ENCODE measurements at regions not wholly inside any gene's neighbourhood (a gene's known extent, or its start where the extent isn't known, plus 50 kb on each side); places are given as distances from the start of the nearest gene placed in this dataset.

DNA sequence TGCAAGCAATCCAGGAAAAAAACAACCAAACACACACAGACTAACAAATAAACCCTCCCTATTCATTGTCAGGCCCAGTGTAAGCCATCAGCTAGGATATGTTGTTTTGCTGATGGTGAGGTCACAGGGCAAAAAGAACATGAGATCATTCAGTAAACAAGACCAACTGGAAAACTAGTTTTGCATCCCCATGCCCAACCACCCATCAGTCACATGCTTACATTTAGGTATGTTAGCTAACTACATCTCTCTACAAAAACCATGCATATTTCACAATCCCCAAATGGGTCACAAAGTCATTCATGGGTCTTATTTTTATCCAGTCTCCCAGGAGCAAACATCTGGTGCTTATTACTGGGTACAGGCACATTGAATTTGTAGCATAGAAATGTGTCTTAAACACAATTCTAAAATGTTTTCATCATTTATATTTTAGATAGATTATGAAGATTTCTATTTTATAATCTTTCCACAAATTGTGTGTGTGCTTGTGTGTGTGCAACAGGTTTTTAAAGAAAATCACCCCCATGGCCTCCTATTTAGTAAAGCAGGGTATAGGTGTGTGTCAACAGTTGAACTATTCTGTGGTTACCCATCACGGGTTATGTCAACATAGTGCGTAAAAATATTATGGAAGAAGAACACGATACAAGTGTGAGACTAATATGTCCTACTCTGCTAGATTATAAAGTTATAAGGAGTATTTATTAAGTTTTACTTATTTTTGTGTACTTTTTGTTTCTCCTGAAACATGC, 103.8 kb upstream of the AKR1E2 start:
- no peaks in the 10 kb centered on the region for H3K27me3 Mint-ChIP-seq (ENCODE audit: unreplicated experiment)
- H3K36me3 Mint-ChIP-seq (ENCODE audit: low read depth, unreplicated experiment): no peaks in the 10 kb centered on the region
- TF ChIP-seq, protein P1, sequence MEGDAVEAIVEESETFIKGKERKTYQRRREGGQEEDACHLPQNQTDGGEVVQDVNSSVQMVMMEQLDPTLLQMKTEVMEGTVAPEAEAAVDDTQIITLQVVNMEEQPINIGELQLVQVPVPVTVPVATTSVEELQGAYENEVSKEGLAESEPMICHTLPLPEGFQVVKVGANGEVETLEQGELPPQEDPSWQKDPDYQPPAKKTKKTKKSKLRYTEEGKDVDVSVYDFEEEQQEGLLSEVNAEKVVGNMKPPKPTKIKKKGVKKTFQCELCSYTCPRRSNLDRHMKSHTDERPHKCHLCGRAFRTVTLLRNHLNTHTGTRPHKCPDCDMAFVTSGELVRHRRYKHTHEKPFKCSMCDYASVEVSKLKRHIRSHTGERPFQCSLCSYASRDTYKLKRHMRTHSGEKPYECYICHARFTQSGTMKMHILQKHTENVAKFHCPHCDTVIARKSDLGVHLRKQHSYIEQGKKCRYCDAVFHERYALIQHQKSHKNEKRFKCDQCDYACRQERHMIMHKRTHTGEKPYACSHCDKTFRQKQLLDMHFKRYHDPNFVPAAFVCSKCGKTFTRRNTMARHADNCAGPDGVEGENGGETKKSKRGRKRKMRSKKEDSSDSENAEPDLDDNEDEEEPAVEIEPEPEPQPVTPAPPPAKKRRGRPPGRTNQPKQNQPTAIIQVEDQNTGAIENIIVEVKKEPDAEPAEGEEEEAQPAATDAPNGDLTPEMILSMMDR (IDR thresholded peaks at IDR 0.05; ENCODE audit: unreplicated experiment): no peak
- peaks cover 3% of the 10 kb centered on the region for H3K9me3 Mint-ChIP-seq (ENCODE audit: unreplicated experiment)
- H3K4me1 Mint-ChIP-seq (ENCODE audit: unreplicated experiment): no peaks in the 10 kb centered on the region
- H3K27ac Mint-ChIP-seq (ENCODE audit: unreplicated experiment): no peak overlapping the region
- H3K4me3 Mint-ChIP-seq (ENCODE audit: unreplicated experiment): no peak overlapping the region
- no peak for DNase-seq (ENCODE audit: low spot score)

DNA sequence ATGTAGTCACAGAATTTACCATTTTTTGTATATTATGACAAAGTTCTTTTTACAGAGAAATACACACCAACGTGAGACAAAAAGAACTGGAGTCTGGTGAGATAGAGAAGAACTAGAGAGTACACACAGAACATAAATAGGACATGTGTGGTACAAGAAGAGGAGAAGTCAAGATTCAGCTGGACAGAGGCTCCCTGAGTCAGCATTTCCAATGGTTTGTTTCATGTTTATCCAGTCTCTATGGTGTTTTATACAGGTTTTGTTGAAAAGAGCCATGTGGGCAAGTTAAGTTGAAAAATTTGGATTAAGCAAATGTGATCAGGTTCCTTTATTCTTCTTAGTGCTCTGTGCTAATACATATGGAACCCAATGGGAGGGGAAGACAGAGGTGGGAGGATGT, 105.5 kb upstream of the AKR1E2 start:
- no peaks in the 10 kb centered on the region for H3K27me3 Mint-ChIP-seq (ENCODE audit: unreplicated experiment)
- no peak for DNase-seq (ENCODE audit: low spot score)
- H3K9me3 Mint-ChIP-seq (ENCODE audit: unreplicated experiment): peaks cover 3% of the 10 kb centered on the region
- TF ChIP-seq, protein P1 (IDR thresholded peaks at IDR 0.05; ENCODE audit: unreplicated experiment): no peak
- no peak overlapping the region for H3K4me3 Mint-ChIP-seq (ENCODE audit: unreplicated experiment)
- no peak overlapping the region for H3K27ac Mint-ChIP-seq (ENCODE audit: unreplicated experiment)
- no peaks in the 10 kb centered on the region for H3K36me3 Mint-ChIP-seq (ENCODE audit: low read depth, unreplicated experiment)
- H3K4me1 Mint-ChIP-seq (ENCODE audit: unreplicated experiment): no peaks in the 10 kb centered on the region

DNA sequence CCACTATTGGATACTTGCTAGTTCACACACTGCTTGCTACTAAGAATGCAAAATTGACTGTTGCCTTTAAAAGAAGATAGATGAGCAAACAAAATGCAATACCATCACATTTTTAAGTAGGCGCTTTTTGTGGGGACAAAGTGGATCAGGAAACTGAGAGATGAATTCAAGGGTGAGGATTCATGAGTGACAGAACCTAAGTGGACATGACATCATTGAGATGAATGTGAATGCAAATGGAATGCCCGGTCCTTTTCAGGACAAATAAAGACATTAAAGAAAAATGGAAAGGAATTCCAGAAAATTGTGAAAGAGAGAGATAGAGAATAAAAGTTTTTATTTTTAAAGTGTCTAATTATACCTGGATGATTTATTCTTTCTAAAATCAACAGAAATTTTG, 106.3 kb upstream of the AKR1E2 start:
- Mint-ChIP-seq H3K4me1 (ENCODE audit: unreplicated experiment) (no peaks in the 10 kb centered on the region), H3K9me3 (ENCODE audit: unreplicated experiment) (peaks cover 3% of the 10 kb centered on the region)

GRCh38 chr10:4719036-4719435, 107.0 kb upstream of the AKR1E2 start:
- H3K36me3 Mint-ChIP-seq (ENCODE audit: low read depth, unreplicated experiment): no peaks in the 10 kb centered on the region
- H3K27me3 Mint-ChIP-seq (ENCODE audit: unreplicated experiment): no peaks in the 10 kb centered on the region
- H3K4me3 Mint-ChIP-seq (ENCODE audit: unreplicated experiment): no peak overlapping the region
- no peak for DNase-seq (ENCODE audit: low spot score)
- H3K4me1 Mint-ChIP-seq (ENCODE audit: unreplicated experiment): no peaks in the 10 kb centered on the region
- no peak overlapping the region for H3K27ac Mint-ChIP-seq (ENCODE audit: unreplicated experiment)
- TF ChIP-seq, protein P1 (IDR thresholded peaks at IDR 0.05; ENCODE audit: unreplicated experiment): no peak
- peaks cover 3% of the 10 kb centered on the region for H3K9me3 Mint-ChIP-seq (ENCODE audit: unreplicated experiment)

More for the DNA sequence above, 106.3 kb upstream of the AKR1E2 start:
- Mint-ChIP-seq H3K27ac (ENCODE audit: unreplicated experiment) (no peak overlapping the region), H3K27me3 (ENCODE audit: unreplicated experiment) (no peaks in the 10 kb centered on the region), H3K36me3 (ENCODE audit: low read depth, unreplicated experiment) (no peaks in the 10 kb centered on the region), H3K4me3 (ENCODE audit: unreplicated experiment) (no peak overlapping the region)
- no peak for DNase-seq (ENCODE audit: low spot score)
- TF ChIP-seq, protein P1 (IDR thresholded peaks at IDR 0.05; ENCODE audit: unreplicated experiment): no peak

- Mint-ChIP-seq H3K36me3 (ENCODE audit: low read depth, unreplicated experiment) (no peaks in the 10 kb centered on the region), H3K4me3 (ENCODE audit: unreplicated experiment) (no peak overlapping the region), H3K27me3 (ENCODE audit: unreplicated experiment) (no peaks in the 10 kb centered on the region), H3K9me3 (ENCODE audit: unreplicated experiment) (peaks cover 3% of the 10 kb centered on the region), H3K4me1 (ENCODE audit: unreplicated experiment) (no peaks in the 10 kb centered on the region), H3K27ac (ENCODE audit: unreplicated experiment) (no peak overlapping the region)
- TF ChIP-seq, protein P1 (IDR thresholded peaks at IDR 0.05; ENCODE audit: unreplicated experiment): no peak
- no peak for DNase-seq (ENCODE audit: low spot score)
These were observed 107.5 kb upstream of the AKR1E2 start for GRCh38 chr10:4718544-4718943.

Measured in endothelial cell (in vitro differentiated cells).